HG03280 (cell line): ENCODE measurements at regions not wholly inside any gene's neighbourhood (a gene's known extent, or its start where the extent isn't known, plus 50 kb on each side); places are given as distances from the start of the nearest gene placed in this dataset.

ENCODE experiments used
- ATAC-seq: cut with Tn5 transposase; IDR thresholded peaks from one replicate; pipeline ENCODE4 v1.9.1; 2021; ENCODE audit warnings: mild to moderate bottlenecking, moderate library complexity; ENCODE audit not compliant: unreplicated experiment

- no peak for ATAC-seq
Measured at GRCh38 chr11:15793043-15793996, 563.0 kb downstream of the SOX6 start.

GRCh38 chr11:15794361-15795150 lies 561.8 kb downstream of the SOX6 start:
- ATAC-seq = no peak

- no peak for ATAC-seq
Measured at GRCh38 chr11:15795378-15795777, 561.0 kb downstream of the SOX6 start.

GRCh38 chr11:15800111-15800800 lies 556.1 kb downstream of the SOX6 start:
- no peak for ATAC-seq

- ATAC-seq = no peak
Measured at GRCh38 chr11:15801126-15801525, 555.2 kb downstream of the SOX6 start.

GRCh38 chr11:15801616-15802015 lies 554.7 kb downstream of the SOX6 start:
- no peak for ATAC-seq

GRCh38 chr11:15805726-15806125 lies 550.6 kb downstream of the SOX6 start:
- no peak for ATAC-seq

- no peak for ATAC-seq
Measured at GRCh38 chr11:15806217-15806616, 550.1 kb downstream of the SOX6 start.

- ATAC-seq = no peak
Measured at GRCh38 chr11:15807827-15808226, 548.5 kb downstream of the SOX6 start.

- ATAC-seq = no peak
Measured at GRCh38 chr11:15810082-15810481, 546.3 kb downstream of the SOX6 start.

GRCh38 chr11:15810525-15810924 lies 545.8 kb downstream of the SOX6 start:
- ATAC-seq = no peak

GRCh38 chr11:15815246-15816195 lies 540.8 kb downstream of the SOX6 start:
- no peak for ATAC-seq

- no peak for ATAC-seq
Measured at GRCh38 chr11:15816260-15816871, 540.0 kb downstream of the SOX6 start.

- ATAC-seq = no peak
Measured at GRCh38 chr11:15817001-15817400, 539.3 kb downstream of the SOX6 start.

GRCh38 chr11:15818132-15818842 lies 538.1 kb downstream of the SOX6 start:
- ATAC-seq = no peak

GRCh38 chr11:15819679-15820286 lies 536.6 kb downstream of the SOX6 start:
- peak; percentile 86 for ATAC-seq

GRCh38 chr11:15821451-15821850 lies 534.9 kb downstream of the SOX6 start:
- no peak for ATAC-seq

- ATAC-seq = no peak
Measured at GRCh38 chr11:15824060-15824459, 532.3 kb downstream of the SOX6 start.
